ENCODE measurements at regions not wholly inside any gene's neighbourhood (a gene's known extent, or its start where the extent isn't known, plus 50 kb on each side); places are given as distances from the start of the nearest gene placed in this dataset.

DNA sequence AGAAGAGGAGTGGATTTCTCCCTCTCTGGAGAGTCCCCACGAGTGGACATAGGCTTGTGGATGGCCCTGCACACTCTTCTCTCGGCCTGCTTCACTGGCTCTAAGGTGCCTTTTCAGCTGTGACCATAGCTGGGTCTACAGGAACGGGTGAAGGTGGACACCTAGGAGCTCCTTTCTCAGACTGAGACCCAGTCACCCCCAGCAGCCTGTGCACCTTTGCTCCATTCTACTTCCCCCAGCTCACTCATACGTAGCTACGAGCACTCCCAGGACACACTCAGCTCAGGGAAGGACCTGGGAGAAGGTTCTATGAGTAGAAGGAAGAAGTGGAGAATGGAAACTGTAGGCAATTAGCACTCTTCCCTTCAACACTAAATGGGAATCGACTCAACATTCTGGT is 272.0 kb upstream of the KLF6 start:
- no peaks in the 10 kb centered on the region for H3K9me3 Mint-ChIP-seq (ENCODE audit: unreplicated experiment)
- H3K4me1 Mint-ChIP-seq (ENCODE audit: unreplicated experiment), result no peaks in the 10 kb centered on the region
- no peak for DNase-seq (ENCODE audit: low spot score)
- H3K27me3 Mint-ChIP-seq (ENCODE audit: unreplicated experiment), result no peaks in the 10 kb centered on the region
- H3K4me3 Mint-ChIP-seq (ENCODE audit: unreplicated experiment), result no peak overlapping the region
- TF ChIP-seq, protein P1, sequence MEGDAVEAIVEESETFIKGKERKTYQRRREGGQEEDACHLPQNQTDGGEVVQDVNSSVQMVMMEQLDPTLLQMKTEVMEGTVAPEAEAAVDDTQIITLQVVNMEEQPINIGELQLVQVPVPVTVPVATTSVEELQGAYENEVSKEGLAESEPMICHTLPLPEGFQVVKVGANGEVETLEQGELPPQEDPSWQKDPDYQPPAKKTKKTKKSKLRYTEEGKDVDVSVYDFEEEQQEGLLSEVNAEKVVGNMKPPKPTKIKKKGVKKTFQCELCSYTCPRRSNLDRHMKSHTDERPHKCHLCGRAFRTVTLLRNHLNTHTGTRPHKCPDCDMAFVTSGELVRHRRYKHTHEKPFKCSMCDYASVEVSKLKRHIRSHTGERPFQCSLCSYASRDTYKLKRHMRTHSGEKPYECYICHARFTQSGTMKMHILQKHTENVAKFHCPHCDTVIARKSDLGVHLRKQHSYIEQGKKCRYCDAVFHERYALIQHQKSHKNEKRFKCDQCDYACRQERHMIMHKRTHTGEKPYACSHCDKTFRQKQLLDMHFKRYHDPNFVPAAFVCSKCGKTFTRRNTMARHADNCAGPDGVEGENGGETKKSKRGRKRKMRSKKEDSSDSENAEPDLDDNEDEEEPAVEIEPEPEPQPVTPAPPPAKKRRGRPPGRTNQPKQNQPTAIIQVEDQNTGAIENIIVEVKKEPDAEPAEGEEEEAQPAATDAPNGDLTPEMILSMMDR (IDR thresholded peaks at IDR 0.05; ENCODE audit: unreplicated experiment), result no peak
- no peaks in the 10 kb centered on the region for H3K36me3 Mint-ChIP-seq (ENCODE audit: low read depth, unreplicated experiment)
- no peak overlapping the region for H3K27ac Mint-ChIP-seq (ENCODE audit: unreplicated experiment)

DNA sequence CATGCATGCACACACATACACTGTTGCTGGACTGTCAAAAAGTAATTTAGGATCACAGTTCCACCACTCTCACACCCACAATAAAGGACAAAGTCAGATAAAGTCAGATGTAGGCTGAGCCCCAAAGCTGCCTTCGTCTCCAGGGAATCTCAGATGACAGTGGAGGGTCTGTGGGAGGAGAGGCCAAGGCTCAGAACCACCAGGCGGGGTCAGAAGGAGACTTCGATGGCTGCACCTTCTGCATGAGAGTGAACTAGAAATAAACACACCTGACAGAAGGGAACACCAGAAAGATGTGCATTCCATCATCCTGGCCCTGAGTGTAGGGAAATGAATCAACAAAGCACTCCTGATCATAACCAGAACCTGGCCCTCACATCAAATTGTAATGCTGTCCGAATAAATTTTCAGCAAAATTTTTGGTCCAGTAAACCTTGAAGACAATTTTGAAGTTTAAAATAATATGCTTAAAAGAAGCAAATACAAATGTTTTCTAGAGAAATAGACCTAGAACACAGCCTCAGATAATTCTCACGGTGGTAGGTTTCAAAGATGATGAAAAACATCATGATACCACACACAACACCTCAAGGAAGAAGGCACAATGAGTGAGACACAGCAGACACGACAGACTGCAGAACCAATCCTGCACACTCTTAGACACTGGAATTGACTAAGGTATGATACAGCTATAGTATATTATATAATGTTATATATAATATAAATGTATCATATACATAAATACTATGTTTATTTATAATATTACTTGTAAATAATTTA is 269.8 kb upstream of the KLF6 start:
- Mint-ChIP-seq H3K27ac (ENCODE audit: unreplicated experiment) (no peak overlapping the region), H3K36me3 (ENCODE audit: low read depth, unreplicated experiment) (no peaks in the 10 kb centered on the region), H3K27me3 (ENCODE audit: unreplicated experiment) (no peaks in the 10 kb centered on the region), H3K4me1 (ENCODE audit: unreplicated experiment) (peaks cover 9% of the 10 kb centered on the region), H3K9me3 (ENCODE audit: unreplicated experiment) (no peaks in the 10 kb centered on the region), H3K4me3 (ENCODE audit: unreplicated experiment) (no peak overlapping the region)
- no peak for DNase-seq (ENCODE audit: low spot score)
- TF ChIP-seq, protein P1 (IDR thresholded peaks at IDR 0.05; ENCODE audit: unreplicated experiment), result no peak

DNA sequence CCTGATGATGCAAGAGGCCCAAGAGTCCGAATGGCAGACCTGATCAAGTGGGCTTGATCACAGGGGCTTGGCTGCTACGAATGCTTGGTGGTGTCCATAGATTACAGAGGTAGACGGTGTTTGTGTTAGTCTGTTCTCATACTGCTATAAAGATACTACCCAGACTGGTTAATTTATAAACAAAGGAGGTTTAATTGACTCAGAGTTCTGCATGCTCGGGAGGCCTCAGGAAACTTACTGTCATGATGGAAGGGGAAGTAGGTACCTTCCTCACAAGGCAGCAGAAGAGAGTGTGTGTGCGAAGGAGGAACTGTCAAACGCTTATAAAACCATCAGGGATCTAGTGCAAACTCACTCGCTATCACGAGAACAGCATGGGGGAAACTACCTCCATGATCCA is 268.9 kb upstream of the KLF6 start:
- H3K4me1 Mint-ChIP-seq (ENCODE audit: unreplicated experiment), result peaks cover 9% of the 10 kb centered on the region
- no peak for DNase-seq (ENCODE audit: low spot score)
- TF ChIP-seq, protein P1 (IDR thresholded peaks at IDR 0.05; ENCODE audit: unreplicated experiment), result no peak
- no peak overlapping the region for H3K27ac Mint-ChIP-seq (ENCODE audit: unreplicated experiment)
- no peaks in the 10 kb centered on the region for H3K27me3 Mint-ChIP-seq (ENCODE audit: unreplicated experiment)
- H3K4me3 Mint-ChIP-seq (ENCODE audit: unreplicated experiment), result no peak overlapping the region
- no peaks in the 10 kb centered on the region for H3K36me3 Mint-ChIP-seq (ENCODE audit: low read depth, unreplicated experiment)
- H3K9me3 Mint-ChIP-seq (ENCODE audit: unreplicated experiment), result no peaks in the 10 kb centered on the region

DNA sequence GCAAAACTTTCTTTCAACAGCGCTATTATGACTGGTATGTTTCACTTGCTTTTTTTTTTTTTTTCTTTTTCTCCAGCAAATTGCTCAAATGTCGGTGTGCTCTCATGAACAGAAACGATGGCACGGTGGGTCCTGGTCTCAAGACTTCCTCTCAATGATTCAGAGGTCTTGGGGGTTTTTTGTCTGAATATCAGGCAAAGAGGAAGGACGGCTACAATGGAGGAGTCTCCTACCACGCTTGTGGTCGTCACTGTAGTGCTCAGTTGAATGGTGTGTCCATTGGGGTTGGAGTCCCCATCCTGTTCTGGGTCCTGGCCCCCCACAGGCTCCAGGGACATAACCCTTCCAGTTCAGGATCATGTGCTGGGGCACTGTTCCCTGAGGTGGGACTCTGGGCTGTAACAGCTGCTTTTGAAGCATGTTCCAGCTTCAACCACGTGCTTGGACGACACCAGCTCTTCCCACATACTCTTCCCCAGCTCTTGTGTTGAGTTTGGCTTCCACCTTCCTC is 266.7 kb upstream of the KLF6 start:
- Mint-ChIP-seq H3K27ac (ENCODE audit: unreplicated experiment) (no peak overlapping the region), H3K4me1 (ENCODE audit: unreplicated experiment) (peaks cover 9% of the 10 kb centered on the region)

More for the DNA sequence above, 266.7 kb upstream of the KLF6 start:
- Mint-ChIP-seq H3K9me3 (ENCODE audit: unreplicated experiment) (no peaks in the 10 kb centered on the region), H3K4me3 (ENCODE audit: unreplicated experiment) (no peak overlapping the region), H3K27me3 (ENCODE audit: unreplicated experiment) (no peaks in the 10 kb centered on the region), H3K36me3 (ENCODE audit: low read depth, unreplicated experiment) (no peaks in the 10 kb centered on the region)
- no peak for DNase-seq (ENCODE audit: low spot score)
- TF ChIP-seq, protein P1 (IDR thresholded peaks at IDR 0.05; ENCODE audit: unreplicated experiment), result no peak

Data from endothelial cell (in vitro differentiated cells).